NCI-H187 treated with DMSO at 0.1 percent for 48 hours (cell line): ENCODE measurements at regions not wholly inside any gene's neighbourhood (a gene's known extent, or its start where the extent isn't known, plus 50 kb on each side); places are given as distances from the start of the nearest gene placed in this dataset.
"Not testable (repeated sequence)": the region's sequence is repeated elsewhere in the genome, so short reads cannot be mapped to it uniquely, and the experiment has no call there.

Source experiments
- DNase-seq: peaks from one replicate; lab custom pipeline; 2025; lab: John Stamatoyannopoulos, UW

- DNase-seq = no peak
These were observed 115.9 kb upstream of the RUNX1 start for GRCh38 chr21:35164971-35165483.

DNA sequence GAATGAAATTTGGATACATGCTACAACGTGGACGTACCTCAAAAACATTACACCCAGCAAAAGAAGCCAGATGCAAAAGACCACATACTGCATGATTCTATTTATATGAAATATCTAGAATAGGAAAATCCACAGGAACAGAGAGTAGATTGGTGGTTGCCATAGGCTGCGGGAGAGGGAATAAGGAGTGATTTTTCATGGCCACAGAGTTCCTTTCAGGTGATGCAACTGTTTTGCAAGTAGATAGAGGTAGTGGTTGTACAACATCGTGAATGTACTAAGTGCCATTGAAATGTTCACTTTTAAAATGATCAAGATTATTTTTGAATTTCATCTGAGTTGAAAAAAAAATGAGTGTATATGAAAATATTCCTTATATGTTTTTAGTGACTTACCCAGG lies 115.3 kb upstream of the RUNX1 start:
- no peak for DNase-seq

DNA sequence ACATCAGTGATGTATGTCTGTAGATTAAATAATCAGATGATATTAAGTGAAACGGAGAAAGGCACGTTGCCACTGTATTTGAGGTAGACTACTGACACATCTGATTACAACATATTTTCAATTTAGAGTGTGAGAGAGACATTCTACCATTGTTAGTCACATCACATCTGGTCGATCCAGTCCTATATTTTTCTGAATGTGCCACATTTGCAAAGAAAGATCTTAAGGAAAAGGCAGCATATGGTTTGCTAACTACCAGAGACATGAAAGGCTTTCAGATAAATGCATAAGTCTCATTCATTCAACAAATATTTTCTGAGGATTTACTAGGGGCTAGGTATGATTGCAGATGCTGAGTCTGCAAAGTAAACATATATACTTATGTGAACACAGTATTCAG lies 114.3 kb upstream of the RUNX1 start:
- DNase-seq = no peak

GRCh38 chr21:35162831-35163230 lies 113.7 kb upstream of the RUNX1 start:
- DNase-seq = no peak

DNA sequence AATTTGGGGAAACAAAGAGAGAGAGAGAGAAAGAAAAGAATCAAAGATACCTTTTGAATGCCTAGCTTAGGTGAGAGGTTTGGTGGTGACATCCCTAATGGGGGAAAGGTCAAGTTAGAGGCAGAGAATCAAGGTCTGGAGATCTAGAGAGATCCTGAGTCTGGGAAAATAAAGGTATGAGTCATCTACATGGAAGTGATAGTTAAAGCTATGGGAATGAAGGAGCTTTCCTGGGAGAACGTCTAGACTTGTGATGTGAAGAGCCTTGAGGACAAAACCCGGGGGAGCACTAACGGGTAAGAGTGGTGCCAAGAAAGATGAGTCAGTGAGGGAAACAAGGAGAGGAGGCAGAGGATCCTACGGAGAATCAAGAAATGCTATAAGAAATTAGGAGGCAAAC lies 110.8 kb upstream of the RUNX1 start:
- DNase-seq = no peak

GRCh38 chr21:35157374-35157773 lies 108.3 kb upstream of the RUNX1 start:
- not testable (repeated sequence) for DNase-seq

GRCh38 chr21:35156293-35157278 lies 107.5 kb upstream of the RUNX1 start:
- DNase-seq = no peak

DNA sequence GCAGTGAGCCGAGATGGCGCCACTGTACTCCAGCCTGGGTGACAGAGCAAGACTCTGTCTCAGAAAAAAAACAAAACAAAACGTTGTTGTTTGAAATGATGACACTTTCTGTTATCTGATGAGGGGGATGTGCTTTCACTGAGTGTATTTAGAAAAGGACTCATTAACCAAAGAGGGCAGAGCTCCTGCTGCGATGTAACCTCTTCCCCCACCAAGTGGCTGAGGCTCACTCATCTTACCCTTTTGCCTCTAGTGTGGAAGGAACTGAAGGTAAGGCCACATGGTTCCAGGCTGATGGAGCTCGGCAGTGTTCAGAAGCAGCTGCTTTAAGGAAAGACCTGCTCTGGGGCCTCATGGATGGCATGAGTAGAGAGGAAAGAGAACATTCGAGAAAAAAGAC lies 105.7 kb upstream of the RUNX1 start:
- no peak for DNase-seq

- no peak for DNase-seq
These were observed 104.6 kb upstream of the RUNX1 start for GRCh38 chr21:35153671-35154070.

GRCh38 chr21:35150562-35151226 lies 101.6 kb upstream of the RUNX1 start:
- no peak for DNase-seq

GRCh38 chr21:35149698-35150097 lies 100.6 kb upstream of the RUNX1 start:
- no peak for DNase-seq

- no peak for DNase-seq
These were observed 98.3 kb upstream of the RUNX1 start for GRCh38 chr21:35147439-35147838.

- DNase-seq = no peak
These were observed 96.6 kb upstream of the RUNX1 start for GRCh38 chr21:35145626-35146233.

- DNase-seq = no peak
These were observed 95.9 kb upstream of the RUNX1 start for GRCh38 chr21:35144978-35145377.

DNA sequence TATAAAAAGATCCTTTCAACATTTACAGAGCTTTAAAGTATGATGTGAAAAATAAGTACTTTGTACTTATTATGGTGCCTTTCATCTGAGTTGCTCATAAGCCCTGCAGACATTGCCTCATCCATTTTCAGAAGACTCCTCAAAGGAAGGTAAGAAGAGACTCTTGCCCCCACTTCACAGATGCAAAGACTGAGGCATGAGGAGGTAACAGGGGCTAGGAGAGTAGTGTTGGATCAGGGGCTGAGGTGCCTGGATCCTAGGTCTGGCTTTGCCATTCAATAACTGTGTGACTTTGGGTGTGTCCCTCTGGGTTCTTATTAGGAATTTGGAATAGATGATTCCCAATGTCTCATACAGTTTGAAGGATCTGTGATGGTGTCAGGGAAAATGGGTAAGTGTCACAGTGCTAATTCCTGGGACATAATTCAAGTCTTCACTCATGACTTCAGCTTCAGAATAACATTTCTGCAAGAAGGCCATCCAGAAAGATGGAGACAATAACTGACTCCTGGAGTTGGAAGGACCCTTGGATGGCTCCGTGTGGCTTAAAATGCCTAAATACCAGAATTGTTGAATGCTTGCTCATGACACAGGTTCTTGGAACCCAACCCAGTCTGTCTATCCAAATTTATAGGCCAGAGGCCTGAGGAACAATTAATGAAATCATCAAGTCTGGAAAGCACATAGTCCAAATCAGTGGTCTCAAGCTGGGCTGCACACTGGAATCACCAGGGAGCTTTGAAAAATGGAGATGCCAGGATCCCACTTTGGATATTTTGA lies 93.1 kb upstream of the RUNX1 start:
- DNase-seq = no peak

DNA sequence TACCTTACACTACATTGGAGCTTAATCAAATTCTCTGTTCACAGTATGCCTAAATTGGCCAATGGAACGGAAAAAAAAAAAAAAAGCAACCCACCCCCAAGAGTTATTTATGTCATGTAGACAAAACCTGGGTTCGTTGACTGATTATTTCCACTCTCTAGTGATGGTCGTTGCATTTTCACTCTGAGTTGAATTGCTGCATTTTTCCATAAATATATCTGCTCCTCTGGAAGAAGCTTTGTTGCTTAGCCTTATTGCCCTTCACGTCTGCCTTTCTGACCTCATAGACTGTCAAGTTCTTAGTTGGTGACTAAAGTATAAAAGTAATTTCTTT lies 90.2 kb upstream of the RUNX1 start:
- no peak for DNase-seq

- no peak for DNase-seq
These were observed 89.7 kb upstream of the RUNX1 start for GRCh38 chr21:35138665-35139381.

- DNase-seq = no peak
These were observed 87.6 kb upstream of the RUNX1 start for GRCh38 chr21:35136586-35137219.

- DNase-seq = no peak
These were observed 87.0 kb upstream of the RUNX1 start for GRCh38 chr21:35136106-35136505.

DNA sequence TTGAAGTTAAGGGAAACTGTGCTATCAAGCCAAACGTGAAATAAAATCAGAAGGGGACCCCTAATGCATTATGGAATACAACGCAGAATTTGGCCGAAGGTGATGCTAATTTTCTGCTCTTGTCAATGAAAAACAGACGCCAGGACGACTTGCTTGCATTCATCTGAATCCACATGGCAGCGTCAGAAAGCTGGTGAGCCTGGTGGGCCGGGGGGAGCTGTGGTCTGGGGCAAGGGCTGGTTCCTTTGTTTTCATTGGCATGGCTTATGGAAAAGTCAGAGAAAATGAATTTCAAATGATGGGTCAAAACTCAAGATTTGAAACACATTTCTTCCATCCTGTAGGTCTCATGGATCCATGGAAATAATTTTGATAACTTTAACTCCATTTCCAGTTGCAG lies 86.4 kb upstream of the RUNX1 start:
- no peak for DNase-seq

DNA sequence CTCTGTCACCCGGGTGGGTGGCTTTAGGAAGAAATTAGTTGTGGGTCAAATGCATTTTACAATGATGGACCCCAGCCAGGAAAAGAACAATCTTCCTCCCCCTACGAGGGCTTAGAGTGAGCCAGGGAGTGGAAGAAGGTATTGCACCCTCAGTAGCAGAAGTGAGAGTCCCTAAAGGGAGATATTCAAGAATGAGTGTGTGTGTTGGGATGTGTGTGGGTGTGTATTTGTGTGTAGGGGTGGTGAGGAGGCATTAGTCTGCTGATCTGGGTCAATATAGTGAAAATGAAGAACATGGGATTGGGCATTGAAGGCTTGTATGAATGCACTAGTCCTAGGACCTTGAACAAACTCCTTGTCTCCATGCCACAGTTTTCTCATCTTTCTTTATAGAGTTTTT lies 85.2 kb upstream of the RUNX1 start:
- no peak for DNase-seq
